NK-92 treated with Interleukin-12 subunit alpha and Interleukin-12 subunit beta, amount 100 ng/mL, for 24 hours (cell line): ENCODE measurements at regions not wholly inside any gene's neighbourhood (a gene's known extent, or its start where the extent isn't known, plus 50 kb on each side); places are given as distances from the start of the nearest gene placed in this dataset.

Experiments
- DNase-seq: peaks from one replicate; lab custom pipeline; 2025; lab: John Stamatoyannopoulos, UW

DNA sequence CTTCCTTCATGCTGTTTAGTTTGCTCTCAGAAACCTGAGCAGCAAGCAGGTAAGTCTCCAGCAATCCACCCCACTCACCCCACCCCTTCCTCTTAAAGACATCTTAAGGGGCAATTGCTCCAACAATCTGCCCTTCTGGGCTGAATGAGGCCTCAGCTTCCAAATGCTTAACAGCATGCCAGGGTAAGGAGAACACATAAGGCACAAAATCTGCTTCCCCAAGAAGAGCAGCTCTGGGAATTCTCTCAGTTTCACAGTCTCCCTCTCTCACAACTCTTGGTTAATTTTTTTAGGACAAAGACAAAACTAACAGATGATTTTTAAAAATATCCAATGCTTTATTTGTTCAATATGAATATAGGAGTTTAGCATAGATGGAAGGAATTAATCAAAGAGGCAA, 288.9 kb upstream of the CCDC196 start:
- no peak for DNase-seq

DNA sequence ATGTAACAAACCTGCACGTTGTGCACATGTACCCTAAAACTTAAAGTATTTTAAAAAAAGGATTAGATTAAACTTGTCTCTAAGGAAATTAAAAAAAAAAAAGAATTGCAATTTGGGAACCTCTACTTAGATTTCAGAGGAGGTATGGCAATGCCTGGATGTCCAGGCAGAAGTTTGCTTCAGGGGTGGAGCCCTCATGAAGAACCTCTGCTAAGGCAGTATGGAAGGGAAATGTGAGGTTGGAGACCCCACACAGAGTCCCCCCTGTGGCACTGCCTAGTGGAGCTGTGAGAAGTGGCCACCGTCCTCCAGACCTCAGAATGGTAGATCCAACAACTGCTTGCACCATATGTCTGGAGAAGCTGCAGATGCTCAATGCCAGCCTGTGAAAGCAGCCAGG, 279.6 kb upstream of the CCDC196 start:
- DNase-seq, result no peak

DNA sequence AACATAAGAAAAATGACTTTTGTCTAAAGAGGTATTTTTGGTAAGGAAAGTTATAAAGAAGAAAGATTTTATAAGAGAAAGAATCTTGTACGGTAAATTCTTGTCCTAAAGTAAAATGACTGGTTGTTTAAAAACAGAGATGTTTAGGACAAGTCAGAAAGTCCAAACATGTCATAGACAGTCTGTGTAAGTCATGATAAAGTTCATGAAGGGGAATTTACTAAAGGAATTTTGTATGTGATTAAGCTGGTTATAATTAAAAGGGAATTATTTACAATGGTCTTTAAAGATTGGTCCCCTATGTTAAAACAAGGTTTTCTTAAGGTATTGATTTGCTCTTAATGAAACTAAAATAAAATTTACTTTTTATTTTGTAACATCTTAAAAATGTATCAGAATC, 269.4 kb upstream of the CCDC196 start:
- no peak for DNase-seq

GRCh38 chr14:66219886-66220285, 266.3 kb upstream of the CCDC196 start:
- no peak for DNase-seq

DNA sequence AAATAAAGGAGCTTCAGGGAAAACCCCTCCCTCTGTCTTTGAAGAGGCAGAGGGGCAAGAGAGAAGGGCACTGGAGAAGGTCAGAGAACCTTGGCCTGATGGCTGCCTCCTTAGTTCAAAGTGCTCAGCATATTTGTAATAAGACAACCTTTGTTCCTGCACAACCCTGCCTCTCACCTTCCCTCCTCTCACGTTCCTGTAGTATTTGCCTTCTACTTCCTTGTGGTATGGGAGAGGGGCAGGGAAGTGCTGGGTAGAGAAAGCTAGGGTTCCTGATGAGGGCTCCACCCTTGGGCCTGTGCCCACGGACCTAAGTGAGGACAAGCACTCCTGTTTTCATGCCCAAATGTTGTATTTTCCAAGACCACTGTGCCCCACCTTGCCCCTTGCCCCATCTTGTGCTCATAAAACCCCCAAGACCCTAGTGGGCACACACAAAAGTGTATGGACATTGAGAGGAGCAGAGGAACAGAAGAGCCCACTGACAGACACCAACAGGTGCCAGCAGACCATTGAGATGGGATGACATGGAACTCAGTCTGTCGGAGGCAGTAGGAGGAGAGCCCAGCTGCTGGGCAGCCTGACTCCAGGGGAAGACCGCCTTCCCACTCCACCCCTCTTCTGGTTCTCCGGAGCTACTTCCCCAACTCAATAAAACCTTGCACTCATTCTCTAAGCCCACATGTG, 261.5 kb upstream of the CCDC196 start:
- DNase-seq, result no peak

DNA sequence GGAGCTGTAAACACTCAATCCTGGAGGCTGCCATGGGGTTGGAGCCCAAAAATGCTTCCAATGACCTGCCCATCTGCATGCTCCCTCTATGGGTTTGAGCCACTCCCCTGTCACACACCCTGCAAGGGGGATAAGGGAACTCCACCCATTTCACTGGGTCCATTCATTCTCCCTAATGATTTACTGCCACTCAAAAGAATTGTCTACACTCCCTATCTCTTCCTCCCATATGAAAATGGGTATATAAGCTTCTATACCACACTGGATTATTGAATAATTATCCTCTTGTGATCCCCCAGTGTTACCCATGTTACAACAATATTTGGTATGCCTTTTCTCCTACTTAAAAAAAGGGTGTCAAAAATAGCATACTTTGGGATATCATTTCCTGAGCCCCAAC, 260.8 kb upstream of the CCDC196 start:
- no peak for DNase-seq

GRCh38 chr14:66228267-66228970, 257.8 kb upstream of the CCDC196 start:
- no peak for DNase-seq

GRCh38 chr14:66231820-66232219, 254.4 kb upstream of the CCDC196 start:
- no peak for DNase-seq

DNA sequence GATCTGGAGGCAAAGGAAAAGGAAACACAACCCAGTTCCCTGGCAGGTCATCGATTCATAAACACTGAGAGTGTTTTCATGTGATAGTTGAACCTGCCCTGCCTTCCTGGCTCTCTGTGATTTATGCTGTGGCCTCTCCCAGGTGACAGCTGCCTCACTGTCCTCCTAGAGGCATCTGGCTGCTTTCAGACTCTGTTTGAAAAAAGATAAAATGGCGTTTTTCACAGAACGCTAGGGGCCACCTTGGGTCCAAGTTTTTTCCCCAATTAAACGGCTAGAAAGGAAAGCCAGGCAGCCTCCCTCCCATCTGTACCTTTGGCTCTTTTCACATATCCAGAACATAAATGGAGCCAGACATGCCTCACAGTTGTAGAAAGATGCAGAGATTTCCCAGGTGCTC, 252.6 kb upstream of the CCDC196 start:
- no peak for DNase-seq

- DNase-seq, result no peak
These were observed 251.8 kb upstream of the CCDC196 start for GRCh38 chr14:66234411-66234810.

GRCh38 chr14:66237741-66238140, 248.4 kb upstream of the CCDC196 start:
- DNase-seq, result no peak

DNA sequence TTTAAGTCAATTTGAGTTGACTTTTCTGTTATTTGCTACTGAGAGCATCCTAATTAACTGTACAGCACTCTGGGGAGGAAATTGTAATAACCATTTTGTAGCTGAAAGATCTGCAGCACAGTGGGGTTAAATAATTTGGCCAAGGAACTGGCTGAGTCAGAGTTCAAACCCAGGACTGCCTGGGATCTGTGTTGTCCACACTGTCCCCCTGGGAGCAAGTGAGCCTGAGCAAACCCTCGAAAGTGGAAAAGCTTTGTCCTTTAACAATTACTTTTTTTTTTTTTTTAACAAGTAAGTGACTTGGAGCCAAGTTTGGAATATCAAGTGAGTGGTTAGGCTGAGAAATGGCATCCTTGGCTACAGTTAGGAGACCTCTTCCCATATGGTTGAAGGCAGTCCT, 247.2 kb upstream of the CCDC196 start:
- DNase-seq, result no peak

GRCh38 chr14:66239589-66239988, 246.6 kb upstream of the CCDC196 start:
- DNase-seq, result no peak

DNA sequence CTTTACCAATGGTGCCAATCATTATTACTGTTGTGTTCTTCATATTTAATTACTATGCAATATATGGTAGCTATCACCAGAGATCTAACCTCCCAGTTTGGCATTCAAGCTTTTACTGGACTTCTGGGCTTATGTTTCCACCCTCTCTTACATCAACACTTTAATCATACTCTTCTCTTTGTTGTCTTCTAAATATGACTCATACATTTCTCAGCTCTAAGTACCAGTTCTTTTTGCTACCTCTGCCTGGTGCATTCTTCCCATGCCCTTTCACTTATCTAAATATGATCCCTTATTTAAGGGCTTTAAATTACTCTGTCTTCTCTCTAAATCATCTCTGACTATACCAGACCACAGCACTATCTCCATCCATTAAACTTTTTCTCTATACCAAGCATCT, 246.1 kb upstream of the CCDC196 start:
- no peak for DNase-seq

- no peak for DNase-seq
These were observed 244.2 kb upstream of the CCDC196 start for GRCh38 chr14:66242001-66242400.

- DNase-seq, result no peak
These were observed 241.3 kb upstream of the CCDC196 start for GRCh38 chr14:66244834-66245233.

DNA sequence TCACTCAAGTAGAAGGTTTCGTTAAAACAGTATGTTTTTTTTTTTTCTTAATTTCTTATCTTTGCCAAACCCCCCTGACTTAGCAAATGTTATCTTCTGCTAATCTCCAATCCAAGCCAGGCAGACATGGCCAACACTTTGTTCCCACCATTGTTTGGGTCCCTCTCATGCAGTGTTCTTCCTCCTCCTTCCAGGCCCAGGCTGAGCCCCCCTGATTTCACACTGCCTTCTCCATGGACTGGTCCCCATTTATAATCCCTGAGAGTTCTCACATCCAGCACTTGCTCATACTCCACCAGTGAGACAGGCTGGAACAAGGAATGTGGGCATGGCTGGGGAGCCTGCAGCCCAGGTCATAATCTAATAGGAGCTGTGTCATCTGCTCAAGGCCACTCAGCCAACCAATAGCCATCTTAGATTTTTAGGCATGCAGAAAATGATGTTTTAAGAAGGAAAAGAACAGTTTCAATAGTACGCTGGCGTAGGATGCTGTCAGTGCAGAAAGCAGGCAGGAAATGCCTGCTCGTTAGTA, 238.4 kb upstream of the CCDC196 start:
- DNase-seq, result no peak

GRCh38 chr14:66248256-66248655, 237.9 kb upstream of the CCDC196 start:
- DNase-seq, result no peak

DNA sequence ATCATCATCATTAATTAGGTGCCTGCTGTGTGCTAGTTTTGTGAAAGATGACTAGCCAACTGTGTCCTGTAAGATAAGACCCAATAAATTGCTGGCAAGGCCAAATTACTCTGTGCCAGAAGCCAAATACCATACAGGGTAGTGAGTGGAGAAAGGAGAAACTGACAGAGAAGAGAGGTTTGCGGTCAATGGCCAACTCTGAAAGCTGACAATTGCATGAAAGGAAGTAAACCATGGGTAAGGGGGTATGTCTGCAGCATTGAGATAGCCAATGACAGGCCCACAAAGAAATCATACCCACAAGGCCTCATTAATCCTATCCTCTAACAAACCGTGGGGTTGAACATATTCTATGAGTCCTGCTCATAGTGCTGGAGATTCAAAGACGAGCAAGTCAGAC, 236.6 kb upstream of the CCDC196 start:
- no peak for DNase-seq

- DNase-seq, result no peak
These were observed 232.1 kb upstream of the CCDC196 start for GRCh38 chr14:66254038-66254437.

DNA sequence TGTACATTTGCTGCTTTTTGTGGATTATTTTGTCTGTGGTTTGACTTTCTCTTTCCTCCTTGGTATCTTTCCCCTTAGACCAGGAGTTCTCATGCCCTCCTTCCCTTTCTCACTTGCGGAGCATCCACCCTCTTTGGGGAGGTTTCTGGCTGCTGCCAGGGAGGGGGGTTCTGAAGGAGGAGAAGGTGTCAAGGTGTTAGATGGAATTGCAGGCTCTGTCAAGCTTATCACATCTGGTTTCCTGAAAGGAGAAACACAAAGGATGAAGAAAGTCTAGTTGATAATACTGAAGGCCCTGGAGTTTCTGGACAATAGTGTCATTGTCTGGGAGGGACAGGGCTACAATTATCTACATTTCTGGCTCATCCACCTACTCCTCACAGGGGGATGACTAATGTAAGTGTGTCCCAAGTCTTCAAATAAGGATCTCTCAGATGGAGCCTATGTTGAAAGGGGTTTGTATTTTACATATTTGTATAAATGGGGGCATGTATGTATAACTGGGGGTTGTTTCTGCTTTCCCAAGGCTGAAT, 217.3 kb upstream of the CCDC196 start:
- no peak for DNase-seq

- no peak for DNase-seq
These were observed 213.9 kb upstream of the CCDC196 start for GRCh38 chr14:66272221-66272620.

GRCh38 chr14:66273261-66273832, 212.8 kb upstream of the CCDC196 start:
- no peak for DNase-seq
